ENCODE measurements at regions not wholly inside any gene's neighbourhood (a gene's known extent, or its start where the extent isn't known, plus 50 kb on each side); places are given as distances from the start of the nearest gene placed in this dataset.
"Not testable (repeated sequence)": the region's sequence is repeated elsewhere in the genome, so short reads cannot be mapped to it uniquely, and the experiment has no call there.

DNA sequence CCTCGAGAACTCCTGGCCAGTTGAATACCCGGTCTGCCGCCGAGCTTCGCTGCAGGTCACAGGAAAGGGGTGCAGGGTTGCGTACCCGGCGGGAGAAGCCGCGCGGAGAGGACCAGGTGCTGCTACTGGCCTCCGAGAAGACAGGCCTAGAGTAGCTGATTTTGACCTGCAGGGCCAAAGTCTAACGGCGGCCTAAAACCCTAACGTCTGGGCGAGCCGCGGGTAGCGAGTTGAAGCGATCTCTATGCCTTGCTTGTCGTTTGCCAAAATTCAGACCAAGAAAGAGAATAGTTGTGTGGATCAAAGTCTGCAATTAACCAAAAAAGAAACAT is 133.2 kb downstream of the FAM72C start:
- not testable (repeated sequence) for DNase-seq

GRCh38 chr1:143837924-143838597 is 133.7 kb downstream of the FAM72C start:
- not testable (repeated sequence) for DNase-seq

DNA sequence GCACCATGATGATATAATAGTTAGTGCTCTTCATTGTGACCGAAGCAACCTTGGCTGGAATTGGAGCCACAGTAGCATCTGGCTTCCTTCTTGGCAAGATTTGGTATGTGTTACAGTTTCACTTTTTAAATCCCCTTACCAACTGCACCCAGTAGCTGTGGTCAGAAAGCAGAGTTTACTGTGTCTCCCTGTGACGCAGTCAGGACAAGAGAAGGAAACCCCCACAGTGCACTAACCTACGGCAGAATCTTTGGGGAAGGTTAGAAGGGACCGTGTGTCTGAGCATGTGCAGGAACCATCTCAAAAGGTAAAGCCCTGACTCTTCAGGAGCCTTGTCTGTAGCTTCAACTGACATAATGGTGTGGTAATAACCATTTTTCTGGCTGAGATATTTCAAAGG is 138.4 kb downstream of the FAM72C start:
- not testable (repeated sequence) for DNase-seq

GRCh38 chr1:143832379-143832716 is 139.4 kb downstream of the FAM72C start:
- not testable (repeated sequence) for DNase-seq

DNA sequence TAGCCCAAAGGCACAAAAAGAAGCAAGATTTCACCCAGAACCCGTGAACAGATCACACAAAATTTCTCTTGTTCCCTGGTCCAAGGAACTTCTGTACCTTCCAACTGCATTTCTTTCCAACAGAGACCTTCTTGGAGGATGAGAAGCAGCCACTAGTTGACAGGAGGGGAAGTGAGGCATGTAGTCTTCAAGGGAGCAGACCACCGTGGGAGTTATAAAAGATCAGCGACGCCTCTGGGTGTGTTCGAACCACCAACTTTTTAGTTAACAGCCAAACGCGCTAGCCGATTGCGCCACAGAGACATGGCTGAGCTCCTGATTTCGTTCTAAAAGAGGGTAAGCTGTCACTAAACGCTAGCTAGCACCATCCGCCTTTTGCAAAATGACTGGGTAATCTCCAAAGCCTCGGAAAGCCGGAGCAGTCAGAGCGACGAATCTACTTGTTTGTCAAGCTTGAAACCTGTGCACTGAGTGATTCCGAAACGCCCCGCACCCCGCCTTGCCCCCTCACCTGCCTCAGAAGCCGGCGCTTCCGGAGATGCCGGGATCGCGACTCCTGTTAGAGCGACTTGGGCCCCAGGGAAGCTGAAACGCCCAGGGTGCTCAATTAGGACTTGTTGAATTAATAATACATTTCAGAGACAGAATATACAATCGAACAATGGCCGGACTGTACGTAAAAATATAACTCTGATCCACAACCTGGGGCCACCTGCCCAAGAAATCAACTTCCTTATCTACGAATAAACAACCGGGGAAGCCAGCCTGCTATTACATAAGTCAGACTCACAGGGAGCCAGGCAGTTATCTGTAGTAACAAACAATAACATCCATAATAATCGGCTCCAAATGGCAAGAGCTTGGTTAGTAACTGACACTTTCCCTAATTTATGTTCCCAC is 140.1 kb downstream of the FAM72C start:
- not testable (repeated sequence) for DNase-seq

- not testable (repeated sequence) for DNase-seq
Measured at GRCh38 chr1:143826162-143826561, 145.6 kb downstream of the FAM72C start.

DNA sequence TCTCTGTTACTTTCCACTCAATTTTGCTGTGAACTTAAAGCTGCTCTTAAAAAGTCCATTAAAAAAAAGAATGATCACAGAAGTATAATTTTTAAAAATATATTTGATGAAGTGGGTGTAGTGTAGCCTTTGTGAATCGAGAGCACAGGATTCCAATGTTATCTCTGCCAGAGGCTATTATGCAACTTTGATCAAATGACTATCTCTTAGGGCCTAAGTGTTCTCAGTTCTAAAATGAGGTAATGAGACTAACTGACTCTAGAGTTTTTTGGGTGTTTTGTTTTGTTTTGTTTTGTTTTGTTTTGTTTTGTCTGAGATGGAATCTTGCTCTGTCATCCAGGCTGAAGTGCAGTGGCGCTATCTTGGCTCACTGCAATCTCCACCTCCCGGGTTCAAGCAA is 147.5 kb downstream of the FAM72C start:
- DNase-seq, result not testable (repeated sequence)

- not testable (repeated sequence) for DNase-seq
Measured at GRCh38 chr1:143820058-143820457, 151.7 kb downstream of the FAM72C start.

- DNase-seq, result not testable (repeated sequence)
Measured at GRCh38 chr1:143816369-143816768, 155.4 kb downstream of the FAM72C start.

GRCh38 chr1:143805374-143805773 is 166.4 kb downstream of the FAM72C start:
- not testable (repeated sequence) for DNase-seq

GRCh38 chr1:143804707-143805356 is 167.0 kb downstream of the FAM72C start:
- DNase-seq, result not testable (repeated sequence)

- not testable (repeated sequence) for DNase-seq
Measured at GRCh38 chr1:143803927-143804411, 167.8 kb downstream of the FAM72C start.

DNA sequence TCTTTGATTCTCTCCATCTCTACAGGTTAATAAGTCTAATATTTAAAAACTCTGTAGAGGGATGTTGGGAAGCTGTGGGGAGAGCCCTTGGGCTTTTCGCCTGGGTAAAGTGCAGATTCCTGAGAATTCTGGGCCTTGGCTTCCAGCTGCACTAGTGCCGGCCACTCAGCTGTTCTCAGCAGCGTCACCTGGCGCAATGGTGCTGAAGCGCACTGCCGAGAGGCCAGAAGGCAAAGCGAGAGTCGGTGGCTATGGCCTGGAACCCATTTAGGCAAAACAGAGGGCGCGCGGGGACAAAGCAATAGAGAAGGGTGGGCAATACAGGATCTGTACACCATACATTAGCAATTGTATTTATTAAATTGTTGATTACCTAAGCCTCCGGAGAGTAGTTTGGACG is 168.7 kb downstream of the FAM72C start:
- DNase-seq, result not testable (repeated sequence)

DNA sequence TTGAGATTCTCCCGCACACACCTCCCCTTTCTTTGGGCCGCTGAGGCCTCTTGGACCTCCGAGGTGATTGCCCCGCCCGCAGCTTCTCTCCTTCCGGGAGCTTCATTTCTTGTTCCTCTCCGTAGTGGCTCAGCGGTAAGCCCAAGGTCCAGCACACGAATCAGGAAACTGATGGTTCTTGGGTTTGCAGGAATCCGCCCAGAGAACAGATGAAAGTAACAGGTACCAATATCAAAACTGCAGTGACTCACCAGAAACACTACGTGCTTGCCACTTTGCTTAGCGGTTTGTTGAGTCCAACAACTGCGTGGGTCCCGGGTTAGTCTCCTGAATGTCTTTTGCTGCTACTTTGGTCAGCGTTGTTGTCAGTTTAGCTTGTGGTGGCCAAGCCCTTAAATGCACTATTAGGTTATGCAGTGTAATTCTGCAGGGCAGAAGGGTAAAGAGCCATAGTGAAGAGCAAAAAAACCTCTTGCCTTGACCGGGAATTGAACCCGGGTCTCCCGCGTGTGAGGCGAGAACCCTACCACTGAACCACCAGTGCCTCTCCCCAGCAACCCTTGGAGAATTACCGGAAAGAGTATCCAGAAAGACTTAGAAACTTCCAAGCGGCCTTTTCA is 172.1 kb downstream of the FAM72C start:
- DNase-seq, result not testable (repeated sequence)

- not testable (repeated sequence) for DNase-seq
Measured at GRCh38 chr1:143796369-143796768, 175.4 kb downstream of the FAM72C start.

DNA sequence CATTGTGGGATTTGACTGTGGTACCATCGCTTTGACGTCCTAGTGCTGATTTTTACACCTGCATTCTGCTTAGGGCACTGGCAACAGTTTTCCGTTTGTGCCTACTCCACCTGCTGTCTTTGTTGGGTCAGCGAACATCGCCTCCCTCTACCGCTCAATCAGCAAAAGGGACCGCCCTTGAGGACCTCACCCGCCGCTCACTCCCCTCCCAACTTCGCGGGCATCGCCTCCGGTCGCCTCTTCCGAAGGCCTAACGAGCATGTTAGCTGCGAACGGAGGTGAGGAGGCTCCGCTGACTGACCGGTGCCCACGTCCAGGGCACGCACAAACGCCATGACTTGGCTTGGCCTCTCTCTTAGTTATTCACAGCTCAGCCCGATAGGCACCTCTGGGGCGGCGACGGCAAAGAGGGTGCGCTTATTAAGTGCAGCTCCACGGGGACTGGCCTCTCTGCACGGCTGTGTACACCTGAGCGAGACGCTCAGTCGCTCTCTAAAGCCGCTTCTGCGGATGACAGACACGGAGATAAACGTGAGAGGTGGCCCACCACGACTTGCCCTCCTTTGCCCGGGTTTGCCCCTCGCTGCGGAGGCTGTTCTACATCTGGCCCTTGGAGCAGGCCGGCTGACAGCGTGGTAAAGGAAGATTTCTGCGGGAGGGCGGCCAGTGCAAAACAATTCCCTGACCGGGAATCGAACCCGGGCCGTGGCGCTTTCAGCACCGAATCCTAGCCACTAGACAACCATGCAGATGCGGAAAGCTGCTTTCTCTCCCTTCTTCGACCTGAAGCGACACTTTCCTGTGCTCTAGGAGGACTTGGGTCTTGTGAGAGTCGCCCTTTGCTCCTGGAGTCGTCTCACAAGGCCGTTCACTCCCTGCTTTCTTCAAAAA is 179.5 kb downstream of the FAM72C start:
- not testable (repeated sequence) for DNase-seq

GRCh38 chr1:143786381-143786780 is 185.4 kb downstream of the FAM72C start:
- DNase-seq, result not testable (repeated sequence)

- DNase-seq, result not testable (repeated sequence)
Measured at GRCh38 chr1:143785883-143786282, 185.9 kb downstream of the FAM72C start.

DNA sequence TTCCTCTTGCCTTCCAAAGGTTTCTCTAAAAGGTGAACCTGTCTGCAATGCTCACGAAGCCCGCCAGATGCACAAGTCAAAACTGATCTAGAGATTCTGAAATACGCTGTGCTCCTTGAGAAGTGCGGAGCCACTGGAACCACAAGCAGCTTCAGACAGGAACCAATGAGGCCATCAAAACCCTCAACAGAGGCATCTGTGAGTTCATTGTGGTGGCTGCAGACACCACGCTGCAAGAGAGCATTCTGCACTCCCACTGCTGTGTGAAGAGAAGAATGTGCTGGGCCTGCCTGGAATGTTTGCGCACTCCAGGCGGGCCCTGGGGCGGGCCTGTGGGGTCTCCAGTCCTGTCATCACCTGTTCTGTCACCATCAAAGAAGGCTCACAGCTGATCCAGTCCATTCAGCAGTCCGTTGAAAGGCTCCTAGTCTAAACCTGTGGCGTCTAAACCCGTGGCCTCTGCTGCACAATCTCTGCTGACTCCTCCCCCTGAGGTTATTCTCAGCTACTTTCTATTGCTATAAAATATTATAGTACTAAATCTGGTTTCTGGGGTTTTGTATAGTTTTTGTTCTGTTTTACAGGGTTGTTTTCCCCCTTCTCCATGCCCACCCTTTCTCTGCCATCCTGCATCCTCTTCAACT is 187.4 kb downstream of the FAM72C start:
- DNase-seq, result not testable (repeated sequence)

DNA sequence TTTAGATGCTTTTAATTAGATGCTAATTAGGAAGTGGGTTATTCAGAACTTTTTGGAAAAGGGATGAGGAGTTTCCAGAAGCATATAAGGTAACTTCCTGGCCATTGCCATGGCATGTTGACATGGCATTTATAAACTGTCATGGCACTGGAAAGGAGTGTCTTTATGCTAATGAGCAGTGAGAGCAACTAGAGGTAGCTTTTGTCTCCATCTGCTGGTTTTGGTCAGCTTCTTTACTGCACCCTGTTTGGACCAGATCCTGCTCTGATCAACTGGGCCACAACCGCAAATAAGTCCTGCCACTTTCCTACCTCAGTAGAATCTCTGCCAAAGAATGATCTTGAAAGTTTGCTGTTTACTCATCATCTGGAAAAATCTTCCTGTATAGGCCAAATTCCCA is 193.6 kb downstream of the FAM72C start:
- DNase-seq, result not testable (repeated sequence)

DNA sequence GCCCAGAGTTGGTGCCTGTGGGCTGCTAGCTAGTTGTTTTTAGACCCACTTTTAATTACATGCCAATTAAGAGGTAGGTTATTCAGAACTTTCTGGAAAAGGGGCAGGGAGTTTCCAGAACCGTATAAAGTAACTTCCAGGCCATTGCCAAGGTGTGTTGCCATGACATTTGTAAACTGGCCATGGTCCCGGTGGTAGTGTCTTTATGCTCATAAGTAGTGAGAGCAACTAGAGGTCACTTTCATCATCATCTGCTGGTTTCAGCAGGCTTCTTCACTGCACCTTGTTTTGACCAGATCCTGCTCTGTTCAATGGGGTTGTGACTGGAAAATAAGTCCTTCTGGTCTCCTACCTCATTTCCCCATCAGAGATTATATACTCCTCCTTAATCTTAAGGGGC is 207.0 kb downstream of the FAM72C start:
- not testable (repeated sequence) for DNase-seq

Measured in SHP77 (cell line).